Panc1 (cell line): ENCODE measurements at regions not wholly inside any gene's neighbourhood (a gene's known extent, or its start where the extent isn't known, plus 50 kb on each side); places are given as distances from the start of the nearest gene placed in this dataset.

Experiments
- ATAC-seq: fragments of 200-7000 bp; cut with Tn5 transposase; 2 replicates; pipeline ENCODE4 v1.9.1; 2020; ENCODE audit warnings: mild to moderate bottlenecking, moderate library complexity
- BruUV-seq: library from RNA; stranded (reverse); fragments of 400-500 nt; replicated peaks from 2 replicates; lab custom pipeline; 2021; lab: Mats Ljungman, UMichigan
- CTCF ChIA-PET: fragments of 300-600 bp; sonication (Branson Sonifier 250); formaldehyde crosslinking; loops from one replicate; lab custom pipeline; 2022; ENCODE audit warnings: antibody characterized with exemption; lab: Charles Lee
- POLR2A ChIA-PET: fragments of 300-600 bp; sonication (Branson Sonifier 250); formaldehyde crosslinking; loops from one replicate; lab custom pipeline; 2022; ENCODE audit warnings: antibody characterized with exemption; lab: Charles Lee
- DNase-seq: peaks from one replicate; pipeline ENCODE4 v3.0.0-alpha.2; 2010; ENCODE audit warnings: low read depth, low spot score
- H3K27ac ChIP-seq: 2 replicates; pipeline ENCODE4 v1.5.1; 2011; ENCODE audit warnings: mild to moderate bottlenecking, low read length, inconsistent platforms
- H3K27me3 ChIP-seq: fragments of 200-500 bp; sonication (Bioruptor generic); 2 replicates; pipeline ENCODE4 v1.6.0; 2014; ENCODE audit warnings: low read length, inconsistent platforms; ENCODE audit not compliant: control insufficient read depth, insufficient read depth
- H3K36me3 ChIP-seq: fragments of 200-500 bp; sonication (Bioruptor generic); 2 replicates; pipeline ENCODE4 v1.5.1; 2014; ENCODE audit warnings: inconsistent platforms, mild to moderate bottlenecking, low read length, moderate library complexity; ENCODE audit not compliant: control insufficient read depth, insufficient read depth
- H3K4me1 ChIP-seq: 2 replicates; pipeline ENCODE4 v1.5.1; 2011; ENCODE audit warnings: inconsistent platforms, mild to moderate bottlenecking, low read length, moderate library complexity; ENCODE audit not compliant: control insufficient read depth, insufficient read depth
- H3K4me3 ChIP-seq, 2 experiments: 2 replicates each; pipeline ENCODE4 v1.5.1; 2011 to 2012; ENCODE audit warnings: low read depth in 2 of 2, low read length in 2 of 2, mild to moderate bottlenecking in 2 of 2, inconsistent platforms in 1 of 2, moderate library complexity in 1 of 2
- H3K9me3 ChIP-seq: fragments of 200-500 bp; sonication (Bioruptor generic); 2 replicates; pipeline ENCODE4 v1.5.1; 2014; ENCODE audit warnings: low read depth, mild to moderate bottlenecking, inconsistent platforms, low read length, moderate library complexity; ENCODE audit not compliant: control insufficient read depth, insufficient read depth
- POLR2AphosphoS5 ChIP-seq: IDR thresholded peaks from 2 replicates; pipeline ENCODE4 v1.6.1; 2012; ENCODE audit warnings: mild to moderate bottlenecking, low read depth, low read length, moderate library complexity
- SIN3A ChIP-seq: IDR thresholded peaks from 2 replicates; pipeline ENCODE4 v1.6.1; 2012; ENCODE audit warnings: low read depth, mild to moderate bottlenecking, low read length, moderate library complexity, borderline replicate concordance; ENCODE audit not compliant: insufficient read depth
- TCF7L2 ChIP-seq: IDR thresholded peaks from 2 replicates; pipeline ENCODE4 v1.6.1; 2011; ENCODE audit warnings: mild to moderate bottlenecking, low read depth, low read length, inconsistent platforms
- in situ Hi-C: cut with HindIII; loops from 2 replicates; pipeline ENCODE4 v1.10.0; 2016; ENCODE audit warnings: low sequenced_read_pairs, low pct_unique_long_range_greater_than_20kb
- intact Hi-C: fragments of 100-400 bp; cut with micrococcal nuclease; formaldehyde crosslinking; loops from one replicate; pipeline ENCODE4 v1.10.0; 2022; ENCODE audit not compliant: unreplicated experiment
- TF ChIP-seq, protein P1 (sequence below), 2 experiments: IDR thresholded peaks; 2 replicates each; pipeline ENCODE4 v1.6.1; 2011 to 2012; ENCODE audit warnings: low read depth in 2 of 2, control low read depth in 1 of 2, low read length in 1 of 2, mild to moderate bottlenecking in 1 of 2, moderate library complexity in 1 of 2; ENCODE audit not compliant: insufficient read depth in 1 of 2
- TF ChIP-seq, protein P2 (sequence below): fragments of 450-650 bp; IDR thresholded peaks from 2 replicates; pipeline ENCODE4 v1.5.1; 2017; ENCODE audit warnings: mild to moderate bottlenecking

DNA sequence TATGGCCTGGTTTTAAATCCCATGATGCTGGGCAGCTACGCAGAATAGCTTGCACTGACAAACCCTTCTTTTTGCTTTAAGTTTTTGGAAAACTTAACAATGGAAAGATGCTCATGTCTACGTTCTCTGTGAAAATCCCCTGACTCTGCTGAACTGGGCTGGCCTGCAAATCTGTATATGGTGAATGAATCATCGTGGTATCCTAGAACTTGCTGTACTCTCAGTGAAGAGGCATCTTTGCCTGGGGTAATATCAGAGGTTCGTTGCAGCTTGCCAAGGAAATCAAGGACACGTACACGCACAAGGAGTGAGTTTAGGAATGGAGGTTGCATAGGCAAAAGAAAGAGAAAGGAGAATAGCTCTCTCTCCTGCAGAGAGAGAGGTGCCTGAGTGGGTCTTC is 382.0 kb upstream of the ADARB2 start:
- POLR2A ChIA-PET: no interaction called here
- Histone ChIP-seq H3K9me3 (no peaks in the 10 kb centered on the region), H3K36me3 (no peaks in the 10 kb centered on the region), H3K27me3 (no peaks in the 10 kb centered on the region), H3K4me3 (no peak overlapping the region), H3K27ac (no peak overlapping the region), H3K4me1 (no peaks in the 10 kb centered on the region)
- BruUV-seq: no TSS peak
- intact Hi-C loops: no loop called here
- CTCF ChIA-PET: no interaction called here
- in situ Hi-C loops: no loop called here
- ATAC-seq: no peak
- no peak for DNase-seq
- TF ChIP-seq SIN3A: no peak
- no peak for TF ChIP-seq POLR2AphosphoS5
- TF ChIP-seq, protein P1, sequence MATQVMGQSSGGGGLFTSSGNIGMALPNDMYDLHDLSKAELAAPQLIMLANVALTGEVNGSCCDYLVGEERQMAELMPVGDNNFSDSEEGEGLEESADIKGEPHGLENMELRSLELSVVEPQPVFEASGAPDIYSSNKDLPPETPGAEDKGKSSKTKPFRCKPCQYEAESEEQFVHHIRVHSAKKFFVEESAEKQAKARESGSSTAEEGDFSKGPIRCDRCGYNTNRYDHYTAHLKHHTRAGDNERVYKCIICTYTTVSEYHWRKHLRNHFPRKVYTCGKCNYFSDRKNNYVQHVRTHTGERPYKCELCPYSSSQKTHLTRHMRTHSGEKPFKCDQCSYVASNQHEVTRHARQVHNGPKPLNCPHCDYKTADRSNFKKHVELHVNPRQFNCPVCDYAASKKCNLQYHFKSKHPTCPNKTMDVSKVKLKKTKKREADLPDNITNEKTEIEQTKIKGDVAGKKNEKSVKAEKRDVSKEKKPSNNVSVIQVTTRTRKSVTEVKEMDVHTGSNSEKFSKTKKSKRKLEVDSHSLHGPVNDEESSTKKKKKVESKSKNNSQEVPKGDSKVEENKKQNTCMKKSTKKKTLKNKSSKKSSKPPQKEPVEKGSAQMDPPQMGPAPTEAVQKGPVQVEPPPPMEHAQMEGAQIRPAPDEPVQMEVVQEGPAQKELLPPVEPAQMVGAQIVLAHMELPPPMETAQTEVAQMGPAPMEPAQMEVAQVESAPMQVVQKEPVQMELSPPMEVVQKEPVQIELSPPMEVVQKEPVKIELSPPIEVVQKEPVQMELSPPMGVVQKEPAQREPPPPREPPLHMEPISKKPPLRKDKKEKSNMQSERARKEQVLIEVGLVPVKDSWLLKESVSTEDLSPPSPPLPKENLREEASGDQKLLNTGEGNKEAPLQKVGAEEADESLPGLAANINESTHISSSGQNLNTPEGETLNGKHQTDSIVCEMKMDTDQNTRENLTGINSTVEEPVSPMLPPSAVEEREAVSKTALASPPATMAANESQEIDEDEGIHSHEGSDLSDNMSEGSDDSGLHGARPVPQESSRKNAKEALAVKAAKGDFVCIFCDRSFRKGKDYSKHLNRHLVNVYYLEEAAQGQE (IDR thresholded peaks at IDR 0.05; ENCODE audit: insufficient read depth in 1 of 2, low read depth in 2 of 2, low read length in 1 of 2): no peak
- TF ChIP-seq, protein P2, sequence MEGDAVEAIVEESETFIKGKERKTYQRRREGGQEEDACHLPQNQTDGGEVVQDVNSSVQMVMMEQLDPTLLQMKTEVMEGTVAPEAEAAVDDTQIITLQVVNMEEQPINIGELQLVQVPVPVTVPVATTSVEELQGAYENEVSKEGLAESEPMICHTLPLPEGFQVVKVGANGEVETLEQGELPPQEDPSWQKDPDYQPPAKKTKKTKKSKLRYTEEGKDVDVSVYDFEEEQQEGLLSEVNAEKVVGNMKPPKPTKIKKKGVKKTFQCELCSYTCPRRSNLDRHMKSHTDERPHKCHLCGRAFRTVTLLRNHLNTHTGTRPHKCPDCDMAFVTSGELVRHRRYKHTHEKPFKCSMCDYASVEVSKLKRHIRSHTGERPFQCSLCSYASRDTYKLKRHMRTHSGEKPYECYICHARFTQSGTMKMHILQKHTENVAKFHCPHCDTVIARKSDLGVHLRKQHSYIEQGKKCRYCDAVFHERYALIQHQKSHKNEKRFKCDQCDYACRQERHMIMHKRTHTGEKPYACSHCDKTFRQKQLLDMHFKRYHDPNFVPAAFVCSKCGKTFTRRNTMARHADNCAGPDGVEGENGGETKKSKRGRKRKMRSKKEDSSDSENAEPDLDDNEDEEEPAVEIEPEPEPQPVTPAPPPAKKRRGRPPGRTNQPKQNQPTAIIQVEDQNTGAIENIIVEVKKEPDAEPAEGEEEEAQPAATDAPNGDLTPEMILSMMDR: no peak
- no peak for TF ChIP-seq TCF7L2

- H3K36me3 ChIP-seq: no peaks in the 10 kb centered on the region
- H3K4me1 ChIP-seq: no peaks in the 10 kb centered on the region
- ChIA-PET CTCF (no interaction called here), POLR2A (interaction anchor here (0.6 kb wide), 1 partner anchor 30 kb away, joined by 3 read pairs; no protein-coding TSS in a partner anchor)
- H3K27me3 ChIP-seq: no peaks in the 10 kb centered on the region
- no TSS peak for BruUV-seq
- ATAC-seq (no peak), DNase-seq (no peak)
- in situ Hi-C loops: no loop called here
- intact Hi-C loops: no loop called here
- H3K27ac ChIP-seq: no peak overlapping the region
- TF ChIP-seq TCF7L2 (no peak), SIN3A (no peak), POLR2AphosphoS5 (no peak)
- TF ChIP-seq, protein P2: no peak
- TF ChIP-seq, protein P1 (IDR thresholded peaks at IDR 0.05; ENCODE audit: insufficient read depth in 1 of 2, low read depth in 2 of 2, low read length in 1 of 2): no peak
- no peak overlapping the region for H3K4me3 ChIP-seq
- no peaks in the 10 kb centered on the region for H3K9me3 ChIP-seq
Measured at GRCh38 chr10:2118201-2118600, 380.9 kb upstream of the ADARB2 start.
